ENCODE measurements at regions not wholly inside any gene's neighbourhood (a gene's known extent, or its start where the extent isn't known, plus 50 kb on each side); places are given as distances from the start of the nearest gene placed in this dataset.

DNA sequence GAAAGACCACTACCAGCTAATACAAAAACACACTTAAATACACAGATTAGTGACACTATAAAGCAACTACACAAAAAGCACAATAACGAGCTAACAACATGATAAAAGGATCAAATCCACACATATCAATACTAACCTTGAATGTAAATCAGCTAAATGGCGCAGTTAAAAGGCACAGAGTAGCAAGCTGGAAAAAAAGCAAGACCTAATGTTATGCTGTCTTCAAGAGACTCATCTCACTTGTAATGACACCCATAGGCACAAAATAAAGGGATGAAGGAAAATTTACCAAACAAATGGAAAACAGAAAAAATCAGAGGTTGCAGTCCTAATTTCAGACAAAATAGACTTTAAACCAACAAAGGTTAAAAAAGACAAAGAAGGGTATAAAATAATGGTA is 86.3 kb downstream of the NUS1 start:
- H3K27me3 ChIP-seq (ENCODE audit: control insufficient read depth in 2 of 2, insufficient read depth in 2 of 2, low read length in 2 of 2) = no peaks in the 10 kb centered on the region
- intact Hi-C loops (cut with micrococcal nuclease) = no loop called here
- no peaks in the 10 kb centered on the region for H3K36me3 ChIP-seq (replicated peaks in 1 of 2; ENCODE audit: control insufficient read depth in 1 of 2, insufficient read depth in 2 of 2, low read length in 2 of 2)
- no peak overlapping the region for H3K4me3 Mint-ChIP-seq
- no peak overlapping the region for H3K27ac Mint-ChIP-seq
- H3K4me1 Mint-ChIP-seq = no peaks in the 10 kb centered on the region
- H3K9me3 Mint-ChIP-seq = peaks cover 10 to 27% (median 15%) of the 10 kb centered on the region in 7 donors
- no peaks in the 10 kb centered on the region for H3K36me3 Mint-ChIP-seq
- peaks cover 25 to 36% of the 10 kb centered on the region in 2 donors for H3K9me3 ChIP-seq (replicated peaks in 1 of 2; ENCODE audit: control insufficient read depth in 1 of 2, insufficient read depth in 1 of 2, low read length in 2 of 2)
- no peak overlapping the region for H3K4me2 ChIP-seq (replicated peaks; ENCODE audit: extremely low read depth, low read length, poor library complexity, severe bottlenecking)
- peaks cover 0 to 3% (median 2%) of the 10 kb centered on the region in 3 donors for H3K27me3 Mint-ChIP-seq (ENCODE audit: low read depth in 3 of 3)
- no peaks in the 10 kb centered on the region for H3K4me1 ChIP-seq (ENCODE audit: control insufficient read depth in 1 of 2, insufficient read depth in 2 of 2, low read length in 2 of 2)
- WGBS (ENCODE audit: insufficient coverage) = no CpG with 5 or more reads among the region's 2 CpGs
- H3K4me3 ChIP-seq (replicated peaks in 1 of 3; ENCODE audit: low read depth in 2 of 3, low read length in 3 of 3) = no peak overlapping the region
- no peak overlapping the region for H2AFZ ChIP-seq (ENCODE audit: insufficient read depth, low read depth, low read length, poor library complexity, severe bottlenecking)
- no peak for DNase-seq
- no peaks in the 10 kb centered on the region for H4K20me1 ChIP-seq (ENCODE audit: insufficient read depth, low read length)
- TF ChIP-seq, protein P1, sequence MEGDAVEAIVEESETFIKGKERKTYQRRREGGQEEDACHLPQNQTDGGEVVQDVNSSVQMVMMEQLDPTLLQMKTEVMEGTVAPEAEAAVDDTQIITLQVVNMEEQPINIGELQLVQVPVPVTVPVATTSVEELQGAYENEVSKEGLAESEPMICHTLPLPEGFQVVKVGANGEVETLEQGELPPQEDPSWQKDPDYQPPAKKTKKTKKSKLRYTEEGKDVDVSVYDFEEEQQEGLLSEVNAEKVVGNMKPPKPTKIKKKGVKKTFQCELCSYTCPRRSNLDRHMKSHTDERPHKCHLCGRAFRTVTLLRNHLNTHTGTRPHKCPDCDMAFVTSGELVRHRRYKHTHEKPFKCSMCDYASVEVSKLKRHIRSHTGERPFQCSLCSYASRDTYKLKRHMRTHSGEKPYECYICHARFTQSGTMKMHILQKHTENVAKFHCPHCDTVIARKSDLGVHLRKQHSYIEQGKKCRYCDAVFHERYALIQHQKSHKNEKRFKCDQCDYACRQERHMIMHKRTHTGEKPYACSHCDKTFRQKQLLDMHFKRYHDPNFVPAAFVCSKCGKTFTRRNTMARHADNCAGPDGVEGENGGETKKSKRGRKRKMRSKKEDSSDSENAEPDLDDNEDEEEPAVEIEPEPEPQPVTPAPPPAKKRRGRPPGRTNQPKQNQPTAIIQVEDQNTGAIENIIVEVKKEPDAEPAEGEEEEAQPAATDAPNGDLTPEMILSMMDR (IDR thresholded peaks at IDR 0.05) = no peak
- no peaks in the 10 kb centered on the region for H3K79me2 ChIP-seq (ENCODE audit: insufficient read depth, low read length)
- H3K27ac ChIP-seq (ENCODE audit: low read depth in 1 of 2, low read length in 2 of 2) = no peak overlapping the region
- H3K9ac ChIP-seq (ENCODE audit: insufficient read depth, low read length, poor library complexity, severe bottlenecking) = no peak overlapping the region

GRCh38 chr6:117771403-117771802 is 96.1 kb downstream of the NUS1 start:
- no peak overlapping the region for H3K9ac ChIP-seq (ENCODE audit: insufficient read depth, low read length, poor library complexity, severe bottlenecking)
- H3K27ac ChIP-seq (ENCODE audit: low read depth in 1 of 2, low read length in 2 of 2) = no peak overlapping the region
- no peaks in the 10 kb centered on the region for H3K36me3 ChIP-seq (replicated peaks in 1 of 2; ENCODE audit: control insufficient read depth in 1 of 2, insufficient read depth in 2 of 2, low read length in 2 of 2)
- H3K27me3 ChIP-seq (ENCODE audit: control insufficient read depth in 2 of 2, insufficient read depth in 2 of 2, low read length in 2 of 2) = no peaks in the 10 kb centered on the region
- intact Hi-C loops (cut with micrococcal nuclease) = no loop called here
- no peaks in the 10 kb centered on the region for H3K4me1 ChIP-seq (ENCODE audit: control insufficient read depth in 1 of 2, insufficient read depth in 2 of 2, low read length in 2 of 2)
- H4K20me1 ChIP-seq (ENCODE audit: insufficient read depth, low read length) = no peaks in the 10 kb centered on the region
- TF ChIP-seq, protein P1 (IDR thresholded peaks at IDR 0.05) = no peak
- WGBS (ENCODE audit: insufficient coverage) = 60% methylated on average over 2 of the region's 2 CpGs
- H3K4me3 ChIP-seq (replicated peaks in 1 of 3; ENCODE audit: low read depth in 2 of 3, low read length in 3 of 3) = no peak overlapping the region
- Mint-ChIP-seq H3K36me3 (no peaks in the 10 kb centered on the region), H3K4me3 (no peak overlapping the region), H3K27ac (no peak overlapping the region), H3K4me1 (peaks cover 6% of the 10 kb centered on the region), H3K27me3 (ENCODE audit: low read depth in 3 of 3) (peaks cover 1 to 5% (median 3%) of the 10 kb centered on the region in 3 donors), H3K9me3 (peaks cover 0 to 6% (median 3%) of the 10 kb centered on the region in 7 donors)
- H2AFZ ChIP-seq (ENCODE audit: insufficient read depth, low read depth, low read length, poor library complexity, severe bottlenecking) = no peak overlapping the region
- H3K9me3 ChIP-seq (replicated peaks in 1 of 2; ENCODE audit: control insufficient read depth in 1 of 2, insufficient read depth in 1 of 2, low read length in 2 of 2) = no peaks in the 10 kb centered on the region
- H3K79me2 ChIP-seq (ENCODE audit: insufficient read depth, low read length) = no peaks in the 10 kb centered on the region
- no peak overlapping the region for H3K4me2 ChIP-seq (replicated peaks; ENCODE audit: extremely low read depth, low read length, poor library complexity, severe bottlenecking)
- DNase-seq = peak; percentile 0 to 8 (median 3)

Data from CD14-positive monocyte (primary cell).